IMR-90 (cell line): ENCODE measurements at regions not wholly inside any gene's neighbourhood (a gene's known extent, or its start where the extent isn't known, plus 50 kb on each side); places are given as distances from the start of the nearest gene placed in this dataset.

Experiments
- ATAC-seq: fragments of 200-7000 bp; cut with Tn5 transposase; 2 replicates; pipeline ENCODE4 v1.9.1; 2020; ENCODE audit warnings: low read depth, mild to moderate bottlenecking, moderate library complexity
- BruUV-seq: library from RNA; stranded (reverse); fragments of 400-500 nt; replicated peaks from 2 replicates; lab custom pipeline; 2021; lab: Mats Ljungman, UMichigan
- CTCF ChIA-PET: fragments of 300-600 bp; formaldehyde crosslinking; extraction: SDS; loops from one replicate; lab custom pipeline; 2021; ENCODE audit warnings: antibody characterized with exemption; lab: Yijun Ruan, JAX
- POLR2A ChIA-PET: fragments of 300-600 bp; sonication (Branson Sonifier 250); formaldehyde crosslinking; loops from one replicate; lab custom pipeline; 2022; ENCODE audit warnings: antibody characterized with exemption; ENCODE audit not compliant: unreplicated experiment; lab: Charles Lee
- DNase-seq: peaks from one replicate; pipeline ENCODE4 v3.0.0; 2013
- H2AFZ ChIP-seq: replicated peaks from 2 replicates; pipeline ENCODE3; 2013; ENCODE audit warnings: low read length, mild to moderate bottlenecking; ENCODE audit not compliant: poor library complexity
- H2AK5ac ChIP-seq: 2 replicates; pipeline ENCODE4 v1.6.1; 2013; ENCODE audit warnings: low read depth, low read length, inconsistent platforms
- H2AK9ac ChIP-seq: replicated peaks from 2 replicates; pipeline ENCODE3; 2013; ENCODE audit warnings: mild to moderate bottlenecking, low read depth, low read length, moderate library complexity; ENCODE audit not compliant: poor library complexity
- H2BK120ac ChIP-seq: 2 replicates; pipeline ENCODE4 v1.6.1; 2013; ENCODE audit warnings: low read depth, low read length, inconsistent platforms
- H2BK15ac ChIP-seq: 3 replicates; pipeline ENCODE4 v1.6.1; 2013; ENCODE audit warnings: low read depth, low read length, inconsistent platforms
- H2BK20ac ChIP-seq: 2 replicates; pipeline ENCODE4 v1.6.1; 2013; ENCODE audit warnings: low read depth, mild to moderate bottlenecking, inconsistent platforms, low read length, moderate library complexity
- H2BK5ac ChIP-seq: 2 replicates; pipeline ENCODE4 v1.6.1; 2013; ENCODE audit warnings: mild to moderate bottlenecking, low read depth, low read length, inconsistent platforms; ENCODE audit not compliant: poor library complexity, severe bottlenecking
- H3K14ac ChIP-seq: replicated peaks from 2 replicates; pipeline ENCODE4 v1.6.1; 2013; ENCODE audit warnings: low read depth, low read length, inconsistent platforms
- H3K18ac ChIP-seq: 2 replicates; pipeline ENCODE4 v1.6.1; 2013; ENCODE audit warnings: low read depth, low read length, control low read depth
- H3K23ac ChIP-seq: 2 replicates; pipeline ENCODE4 v1.6.1; 2013; ENCODE audit warnings: low read depth, low read length, inconsistent platforms
- H3K27ac ChIP-seq: 2 replicates; pipeline ENCODE4 v1.5.1; 2013; ENCODE audit warnings: mild to moderate bottlenecking, control low read depth, low read length; ENCODE audit not compliant: insufficient read depth
- H3K27me3 ChIP-seq: 2 replicates; pipeline ENCODE4 v1.6.1; 2013; ENCODE audit warnings: low read length; ENCODE audit not compliant: control insufficient read depth, insufficient read depth
- H3K36me3 ChIP-seq: 2 replicates; pipeline ENCODE4 v1.6.1; 2013; ENCODE audit warnings: low read length, mixed read lengths; ENCODE audit not compliant: control insufficient read depth, insufficient read depth
- H3K4ac ChIP-seq: 2 replicates; pipeline ENCODE4 v1.6.1; 2013; ENCODE audit warnings: low read depth, low read length, inconsistent platforms
- H3K4me1 ChIP-seq: 2 replicates; pipeline ENCODE4 v1.6.1; 2013; ENCODE audit warnings: low read length, mixed read lengths; ENCODE audit not compliant: control insufficient read depth, insufficient read depth
- H3K4me2 ChIP-seq: 2 replicates; pipeline ENCODE4 v1.6.1; 2013; ENCODE audit warnings: low read depth, mild to moderate bottlenecking, control low read depth, low read length, moderate library complexity
- H3K4me3 ChIP-seq: 2 replicates; pipeline ENCODE4 v1.5.1; 2013; ENCODE audit warnings: low read depth, mild to moderate bottlenecking, control low read depth, low read length, moderate library complexity; ENCODE audit not compliant: insufficient read depth
- H3K56ac ChIP-seq: 2 replicates; pipeline ENCODE4 v1.6.1; 2013; ENCODE audit warnings: low read length, inconsistent platforms; ENCODE audit not compliant: insufficient read depth; ENCODE audit errors: extremely low read depth
- H3K79me1 ChIP-seq, 2 experiments: 2 replicates each; pipeline ENCODE4 v1.6.1; 2013; ENCODE audit warnings: low read length in 2 of 2, inconsistent platforms in 1 of 2, low read depth in 1 of 2
- H3K9ac ChIP-seq: 2 replicates; pipeline ENCODE4 v1.6.1; 2013; ENCODE audit warnings: low read depth, low read length, control low read depth
- H3K9me1 ChIP-seq: 2 replicates; pipeline ENCODE4 v1.6.1; 2013; ENCODE audit warnings: low read length, inconsistent platforms; ENCODE audit not compliant: insufficient read depth
- H3K9me3 ChIP-seq: 2 replicates; pipeline ENCODE4 v1.6.1; 2013; ENCODE audit warnings: low read length; ENCODE audit not compliant: control insufficient read depth, insufficient read depth
- H4K20me1 ChIP-seq: 2 replicates; pipeline ENCODE4 v1.6.1; 2013; ENCODE audit warnings: low read length, inconsistent platforms; ENCODE audit not compliant: insufficient read depth
- H4K5ac ChIP-seq: 2 replicates; pipeline ENCODE4 v1.6.1; 2013; ENCODE audit warnings: mild to moderate bottlenecking, low read depth, low read length, control low read depth
- H4K8ac ChIP-seq, 2 experiments: 2 replicates each; pipeline ENCODE4 v1.6.1; 2013; ENCODE audit warnings: low read depth in 2 of 2, low read length in 2 of 2, control low read depth in 1 of 2, inconsistent platforms in 1 of 2
- H4K91ac ChIP-seq: 2 replicates; pipeline ENCODE4 v1.6.1; 2013; ENCODE audit warnings: low read depth, low read length, inconsistent platforms; ENCODE audit not compliant: insufficient read depth
- BHLHE40 ChIP-seq: fragments of 150-350 bp; IDR thresholded peaks from 2 replicates; pipeline ENCODE4 v1.6.1; 2016; ENCODE audit warnings: mild to moderate bottlenecking, low read depth, low read length
- CHD1 ChIP-seq: IDR thresholded peaks from 2 replicates; pipeline ENCODE4 v1.6.1; 2012; ENCODE audit warnings: low read depth, low read length, improper control_type of control experiment
- MAFK ChIP-seq: IDR thresholded peaks from 2 replicates; pipeline ENCODE4 v1.6.1; 2012; ENCODE audit warnings: low read depth, low read length, improper control_type of control experiment
- POLR2A ChIP-seq: IDR thresholded peaks from 2 replicates; pipeline ENCODE4 v1.6.1; 2012; ENCODE audit warnings: mild to moderate bottlenecking, low read depth, low read length
- RAD21 ChIP-seq: IDR thresholded peaks from 2 replicates; pipeline ENCODE4 v1.6.1; 2012; ENCODE audit warnings: low read length, improper control_type of control experiment
- RFX5 ChIP-seq: IDR thresholded peaks from 2 replicates; pipeline ENCODE4 v1.8.0; 2012; ENCODE audit warnings: low read depth, mild to moderate bottlenecking, low read length, moderate library complexity
- SMC3 ChIP-seq: fragments of 150-350 bp; IDR thresholded peaks from 2 replicates; pipeline ENCODE4 v1.6.1; 2016; ENCODE audit warnings: low read depth, mild to moderate bottlenecking, antibody characterized with exemption, low read length, moderate library complexity
- WGBS, 2 experiments: methylation state at CpG; one replicate each; pipeline versions ENCODE4 v1.1.5 to v1.1.7; 2013; ENCODE audit warnings: missing lambda C conversion rate in 2 of 2; ENCODE audit not compliant: insufficient read length in 1 of 2; ENCODE audit errors: extremely low coverage in 2 of 2; 5-methylcytosine and 5-hydroxymethylcytosine counted together
- dilution Hi-C: fragments of 300-500 bp; cut with HindIII; formaldehyde crosslinking; loops from one replicate; pipeline ENCODE4 v1.14.3; 2018; ENCODE audit warnings: low sequenced_read_pairs; ENCODE audit not compliant: unreplicated experiment
- in situ Hi-C: fragments of 300-500 bp; cut with MboI; formaldehyde crosslinking; loops from 3 replicates; pipeline ENCODE4 v1.14.3; 2019; ENCODE audit warnings: low sequenced_read_pairs, inconsistent platforms, mixed read lengths
- intact Hi-C: fragments of 100-400 bp; cut with micrococcal nuclease; formaldehyde crosslinking; loops from 2 replicates; pipeline ENCODE4 v1.10.0; 2022
- TF ChIP-seq, protein P1 (sequence below): conservative IDR thresholded peaks from 2 replicates; pipeline ENCODE4 v1.5.1; 2012; ENCODE audit warnings: mild to moderate bottlenecking, low read depth, low read length, improper control_type of control experiment
- TF ChIP-seq, protein P2 (sequence below): fragments of 150-350 bp; IDR thresholded peaks from 2 replicates; pipeline ENCODE4 v1.6.1; 2017; ENCODE audit warnings: mild to moderate bottlenecking, antibody characterized with exemption, low read length, low read depth
- TF ChIP-seq, protein P3 (sequence below): fragments of 150-350 bp; IDR thresholded peaks from 2 replicates; pipeline ENCODE4 v1.6.1; 2016; ENCODE audit warnings: low read depth, mild to moderate bottlenecking, low read length, moderate library complexity, borderline replicate concordance

DNA sequence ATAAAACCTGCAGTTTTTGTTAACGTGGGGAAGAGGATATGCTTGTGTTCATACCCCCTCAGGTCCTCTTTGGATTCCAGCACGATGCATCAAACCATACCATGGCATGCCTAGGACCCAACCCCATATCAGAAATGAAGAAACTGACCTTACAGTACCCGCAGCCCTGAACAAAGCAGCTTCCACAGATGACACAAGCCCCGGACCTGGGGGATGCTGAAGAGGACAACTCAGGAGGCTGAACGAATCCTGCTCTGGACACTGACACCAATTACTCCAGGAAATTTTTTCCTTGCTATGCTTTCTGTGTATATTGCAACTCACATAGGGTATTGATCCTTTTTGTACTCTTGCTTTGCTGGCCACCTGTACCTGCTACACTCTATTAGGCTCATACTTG lies 129.6 kb downstream of the ZNF675 start:
- Histone ChIP-seq H4K5ac (no peak overlapping the region), H4K91ac (no peak overlapping the region), H2BK5ac (no peak overlapping the region), H3K9me3 (peaks cover 16% of the 10 kb centered on the region), H3K4me3 (no peak overlapping the region), H2BK15ac (no peak overlapping the region), H2AK5ac (no peak overlapping the region), H3K14ac (no peak overlapping the region), H3K9ac (no peak overlapping the region), H4K20me1 (no peaks in the 10 kb centered on the region), H3K18ac (no peak overlapping the region), H3K27ac (no peak overlapping the region), H3K27me3 (no peaks in the 10 kb centered on the region), H3K9me1 (no peaks in the 10 kb centered on the region), H3K36me3 (no peaks in the 10 kb centered on the region), H3K4ac (no peak overlapping the region), H3K23ac (no peak overlapping the region), H2AFZ (no peak overlapping the region), H2BK120ac (no peak overlapping the region), H4K8ac (no peak overlapping the region), H2AK9ac (no peak overlapping the region), H3K79me1 (no peaks in the 10 kb centered on the region), H3K4me1 (no peaks in the 10 kb centered on the region), H3K56ac (no peak overlapping the region), H2BK20ac (no peak overlapping the region), H3K4me2 (no peak overlapping the region)
- CTCF ChIA-PET, result no interaction called here
- intact Hi-C loops, result no loop called here
- in situ Hi-C loops, result no loop called here
- ATAC-seq (no peak), DNase-seq (no peak)
- TF ChIP-seq RFX5, result no peak
- no peak for TF ChIP-seq SMC3
- no peak for TF ChIP-seq POLR2A
- TF ChIP-seq, protein P1, sequence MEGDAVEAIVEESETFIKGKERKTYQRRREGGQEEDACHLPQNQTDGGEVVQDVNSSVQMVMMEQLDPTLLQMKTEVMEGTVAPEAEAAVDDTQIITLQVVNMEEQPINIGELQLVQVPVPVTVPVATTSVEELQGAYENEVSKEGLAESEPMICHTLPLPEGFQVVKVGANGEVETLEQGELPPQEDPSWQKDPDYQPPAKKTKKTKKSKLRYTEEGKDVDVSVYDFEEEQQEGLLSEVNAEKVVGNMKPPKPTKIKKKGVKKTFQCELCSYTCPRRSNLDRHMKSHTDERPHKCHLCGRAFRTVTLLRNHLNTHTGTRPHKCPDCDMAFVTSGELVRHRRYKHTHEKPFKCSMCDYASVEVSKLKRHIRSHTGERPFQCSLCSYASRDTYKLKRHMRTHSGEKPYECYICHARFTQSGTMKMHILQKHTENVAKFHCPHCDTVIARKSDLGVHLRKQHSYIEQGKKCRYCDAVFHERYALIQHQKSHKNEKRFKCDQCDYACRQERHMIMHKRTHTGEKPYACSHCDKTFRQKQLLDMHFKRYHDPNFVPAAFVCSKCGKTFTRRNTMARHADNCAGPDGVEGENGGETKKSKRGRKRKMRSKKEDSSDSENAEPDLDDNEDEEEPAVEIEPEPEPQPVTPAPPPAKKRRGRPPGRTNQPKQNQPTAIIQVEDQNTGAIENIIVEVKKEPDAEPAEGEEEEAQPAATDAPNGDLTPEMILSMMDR, result no peak
- TF ChIP-seq, protein P2, sequence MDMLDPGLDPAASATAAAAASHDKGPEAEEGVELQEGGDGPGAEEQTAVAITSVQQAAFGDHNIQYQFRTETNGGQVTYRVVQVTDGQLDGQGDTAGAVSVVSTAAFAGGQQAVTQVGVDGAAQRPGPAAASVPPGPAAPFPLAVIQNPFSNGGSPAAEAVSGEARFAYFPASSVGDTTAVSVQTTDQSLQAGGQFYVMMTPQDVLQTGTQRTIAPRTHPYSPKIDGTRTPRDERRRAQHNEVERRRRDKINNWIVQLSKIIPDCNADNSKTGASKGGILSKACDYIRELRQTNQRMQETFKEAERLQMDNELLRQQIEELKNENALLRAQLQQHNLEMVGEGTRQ, result no peak
- TF ChIP-seq CHD1, result no peak
- TF ChIP-seq RAD21, result no peak
- TF ChIP-seq MAFK, result no peak
- TF ChIP-seq, protein P3, sequence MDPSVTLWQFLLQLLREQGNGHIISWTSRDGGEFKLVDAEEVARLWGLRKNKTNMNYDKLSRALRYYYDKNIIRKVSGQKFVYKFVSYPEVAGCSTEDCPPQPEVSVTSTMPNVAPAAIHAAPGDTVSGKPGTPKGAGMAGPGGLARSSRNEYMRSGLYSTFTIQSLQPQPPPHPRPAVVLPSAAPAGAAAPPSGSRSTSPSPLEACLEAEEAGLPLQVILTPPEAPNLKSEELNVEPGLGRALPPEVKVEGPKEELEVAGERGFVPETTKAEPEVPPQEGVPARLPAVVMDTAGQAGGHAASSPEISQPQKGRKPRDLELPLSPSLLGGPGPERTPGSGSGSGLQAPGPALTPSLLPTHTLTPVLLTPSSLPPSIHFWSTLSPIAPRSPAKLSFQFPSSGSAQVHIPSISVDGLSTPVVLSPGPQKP, result no peak
- TF ChIP-seq BHLHE40, result no peak
- POLR2A ChIA-PET, result no interaction called here
- dilution Hi-C loops, result no loop called here
- BruUV-seq, result no TSS peak
- WGBS, 2 experiments, result no CpG with 5 or more reads among the region's 5 CpGs
